Suppressor macrophage treated with lipopolysaccharide for 4 hours (primary cell): ENCODE measurements at regions not wholly inside any gene's neighbourhood (a gene's known extent, or its start where the extent isn't known, plus 50 kb on each side); places are given as distances from the start of the nearest gene placed in this dataset.

Experiments
- DNase-seq: peaks from one replicate; pipeline ENCODE4 v3.0.0-alpha.2; 2020

- no peak for DNase-seq
These were observed 210.7 kb upstream of the TNP1 start for GRCh38 chr2:217070611-217071010.

- DNase-seq = no peak
These were observed 210.2 kb upstream of the TNP1 start for GRCh38 chr2:217070043-217070430.

- no peak for DNase-seq
These were observed 209.6 kb upstream of the TNP1 start for GRCh38 chr2:217069263-217070042.

GRCh38 chr2:217068677-217069250, 208.9 kb upstream of the TNP1 start:
- no peak for DNase-seq

- DNase-seq = no peak
These were observed 207.9 kb upstream of the TNP1 start for GRCh38 chr2:217067787-217068186.

- DNase-seq = no peak
These were observed 206.8 kb upstream of the TNP1 start for GRCh38 chr2:217066510-217067270.

- no peak for DNase-seq
These were observed 206.0 kb upstream of the TNP1 start for GRCh38 chr2:217065695-217066405.

- DNase-seq = no peak
These were observed 205.1 kb upstream of the TNP1 start for GRCh38 chr2:217065012-217065290.

- peak; percentile 55 for DNase-seq
These were observed 204.6 kb upstream of the TNP1 start for GRCh38 chr2:217064234-217065011.

- no peak for DNase-seq
These were observed 203.4 kb upstream of the TNP1 start for GRCh38 chr2:217063238-217063755.

- no peak for DNase-seq
These were observed 202.9 kb upstream of the TNP1 start for GRCh38 chr2:217062768-217063167.

- DNase-seq = no peak
These were observed 202.1 kb upstream of the TNP1 start for GRCh38 chr2:217061916-217062505.

- no peak for DNase-seq
These were observed 201.2 kb upstream of the TNP1 start for GRCh38 chr2:217060951-217061547.

- DNase-seq = no peak
These were observed 200.7 kb upstream of the TNP1 start for GRCh38 chr2:217060516-217060915.

- DNase-seq = no peak
These were observed 199.2 kb upstream of the TNP1 start for GRCh38 chr2:217058791-217059755.

GRCh38 chr2:217057773-217058172, 197.9 kb upstream of the TNP1 start:
- no peak for DNase-seq

GRCh38 chr2:217055624-217056023, 195.8 kb upstream of the TNP1 start:
- no peak for DNase-seq

GRCh38 chr2:217054791-217055190, 194.9 kb upstream of the TNP1 start:
- DNase-seq = no peak

- DNase-seq = no peak
These were observed 193.2 kb upstream of the TNP1 start for GRCh38 chr2:217052856-217053577.

GRCh38 chr2:217051416-217051815, 191.6 kb upstream of the TNP1 start:
- DNase-seq = no peak
